ENCODE measurements at regions not wholly inside any gene's neighbourhood (a gene's known extent, or its start where the extent isn't known, plus 50 kb on each side); places are given as distances from the start of the nearest gene placed in this dataset.
"Not testable (repeated sequence)": the region's sequence is repeated elsewhere in the genome, so short reads cannot be mapped to it uniquely, and the experiment has no call there.

- Histone ChIP-seq H3K36me3 (ENCODE audit: control insufficient read depth, insufficient read depth, low read length) (no peaks in the 10 kb centered on the region), H3K27ac (ENCODE audit: low read length) (no peak overlapping the region), H3K27me3 (ENCODE audit: control insufficient read depth, insufficient read depth, low read length) (no peaks in the 10 kb centered on the region), H3K4me1 (ENCODE audit: control insufficient read depth, insufficient read depth, low read length) (no peaks in the 10 kb centered on the region), H3K4me3 (ENCODE audit: low read length) (no peak overlapping the region), H3K9me3 (ENCODE audit: control insufficient read depth, insufficient read depth, low read length) (no peaks in the 10 kb centered on the region)
- no peak for DNase-seq (ENCODE audit: low read depth, low spot score)
- no CpG with 5 or more reads among the region's 7 CpGs for WGBS (ENCODE audit: insufficient coverage, insufficient read length)
Measured at GRCh38 chr2:195138435-195138834, 518.6 kb upstream of the SLC39A10 start.

- not testable (repeated sequence) for H3K4me1 ChIP-seq (ENCODE audit: control insufficient read depth, insufficient read depth, low read length); H3K4me3 ChIP-seq (ENCODE audit: low read length); H3K27ac ChIP-seq (ENCODE audit: low read length); DNase-seq (ENCODE audit: low read depth, low spot score); H3K27me3 ChIP-seq (ENCODE audit: control insufficient read depth, insufficient read depth, low read length); H3K36me3 ChIP-seq (ENCODE audit: control insufficient read depth, insufficient read depth, low read length); H3K9me3 ChIP-seq (ENCODE audit: control insufficient read depth, insufficient read depth, low read length)
- WGBS (ENCODE audit: insufficient coverage, insufficient read length), result no CpG with 5 or more reads among the region's 3 CpGs
Measured at GRCh38 chr2:195125889-195126288, 531.1 kb upstream of the SLC39A10 start.

DNA sequence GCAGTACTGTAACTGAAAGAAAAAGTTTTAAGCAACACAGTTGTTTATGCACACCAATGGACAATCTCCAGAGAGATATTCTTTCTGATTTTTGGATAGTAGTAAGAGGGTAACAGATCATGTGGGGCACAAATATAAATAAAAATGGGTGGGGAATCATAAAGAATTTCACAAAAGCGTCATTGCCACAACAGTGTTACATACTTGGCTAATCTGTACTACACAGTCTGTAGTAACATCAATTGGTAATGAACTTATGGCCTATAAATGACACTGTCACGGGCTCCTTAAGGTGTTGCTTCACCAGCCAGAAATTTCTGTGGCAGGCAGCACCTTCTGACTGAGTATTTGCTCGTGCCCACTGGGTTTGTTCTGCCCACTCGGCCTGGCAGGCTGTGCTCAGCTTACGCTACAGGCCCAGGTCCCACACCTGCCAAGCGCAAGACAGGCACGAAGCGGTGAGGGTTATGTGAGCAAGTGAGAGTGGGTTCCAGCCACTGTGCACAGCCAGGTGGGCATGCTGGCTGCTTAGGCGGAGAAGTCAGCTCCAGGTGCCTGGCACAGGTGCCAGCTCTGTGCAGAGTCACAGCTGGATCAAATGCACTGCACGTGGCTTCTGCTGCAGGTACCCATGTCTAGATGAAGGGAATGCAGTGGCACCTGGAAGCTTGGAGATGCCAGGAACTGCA, 532.5 kb upstream of the SLC39A10 start:
- H3K27me3 ChIP-seq (ENCODE audit: control insufficient read depth, insufficient read depth, low read length), result no peaks in the 10 kb centered on the region
- no peaks in the 10 kb centered on the region; the same call in 1 of the 2 replicates for H3K4me1 ChIP-seq (ENCODE audit: control insufficient read depth, insufficient read depth, low read length)
- H3K4me3 ChIP-seq (ENCODE audit: low read length), result no peak overlapping the region
- DNase-seq (ENCODE audit: low read depth, low spot score), result no peak
- H3K36me3 ChIP-seq (ENCODE audit: control insufficient read depth, insufficient read depth, low read length), result no peaks in the 10 kb centered on the region
- WGBS (ENCODE audit: insufficient coverage, insufficient read length), result no CpG with 5 or more reads among the region's 10 CpGs
- no peaks in the 10 kb centered on the region for H3K9me3 ChIP-seq (ENCODE audit: control insufficient read depth, insufficient read depth, low read length)
- H3K27ac ChIP-seq (ENCODE audit: low read length), result no peak overlapping the region

DNA sequence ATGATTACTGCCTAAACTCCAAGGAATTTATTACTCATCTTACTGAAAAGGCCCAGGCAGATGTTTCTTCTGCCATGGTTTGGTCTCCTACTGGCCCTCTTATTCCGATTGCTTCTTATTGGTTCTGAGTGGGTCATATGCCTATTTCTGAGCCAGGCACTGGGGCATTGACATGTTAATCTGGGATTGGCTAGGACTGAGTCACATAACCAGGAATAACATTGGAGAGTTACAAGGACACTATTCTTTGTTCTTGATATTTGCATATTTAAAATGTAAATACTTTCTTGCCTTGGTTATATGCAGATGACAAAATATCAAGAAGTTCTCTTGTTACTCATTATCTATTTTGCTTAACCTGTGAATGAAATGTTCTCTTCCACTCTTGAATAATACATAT, 534.4 kb upstream of the SLC39A10 start:
- no peak for DNase-seq (ENCODE audit: low read depth, low spot score)
- no CpG with 5 or more reads among the region's 1 CpG for WGBS (ENCODE audit: insufficient coverage, insufficient read length)

DNA sequence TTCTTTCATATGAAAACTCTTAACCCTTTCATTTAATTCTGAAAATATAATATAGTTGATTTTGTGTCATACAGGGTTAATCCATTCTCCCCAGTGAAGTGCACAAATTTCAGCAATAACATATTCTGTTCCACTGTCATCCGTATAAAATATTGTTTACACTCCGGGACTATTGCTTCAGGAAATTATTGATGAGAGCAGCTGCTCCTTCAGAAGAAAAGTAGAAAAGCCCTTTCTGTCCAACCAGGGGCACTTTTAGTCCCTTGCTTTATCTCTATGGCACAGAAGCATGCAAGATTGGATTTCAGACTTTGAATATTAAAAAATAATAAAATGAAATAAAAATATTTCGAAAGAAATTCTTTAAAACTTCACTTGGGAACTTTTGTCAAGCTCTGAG, 535.7 kb upstream of the SLC39A10 start:
- no peaks in the 10 kb centered on the region for H3K9me3 ChIP-seq (ENCODE audit: control insufficient read depth, insufficient read depth, low read length)
- H3K4me3 ChIP-seq (ENCODE audit: low read length), result no peak overlapping the region
- H3K36me3 ChIP-seq (ENCODE audit: control insufficient read depth, insufficient read depth, low read length), result no peaks in the 10 kb centered on the region
- no peak overlapping the region for H3K27ac ChIP-seq (ENCODE audit: low read length)
- no CpG with 5 or more reads among the region's 3 CpGs for WGBS (ENCODE audit: insufficient coverage, insufficient read length)
- no peak for DNase-seq (ENCODE audit: low read depth, low spot score)
- H3K27me3 ChIP-seq (ENCODE audit: control insufficient read depth, insufficient read depth, low read length), result no peaks in the 10 kb centered on the region
- no peaks in the 10 kb centered on the region; the same call in 1 of the 2 replicates for H3K4me1 ChIP-seq (ENCODE audit: control insufficient read depth, insufficient read depth, low read length)

More for the DNA sequence above, 534.4 kb upstream of the SLC39A10 start:
- H3K4me1 ChIP-seq (ENCODE audit: control insufficient read depth, insufficient read depth, low read length), result no peaks in the 10 kb centered on the region; the same call in 1 of the 2 replicates
- no peak overlapping the region for H3K4me3 ChIP-seq (ENCODE audit: low read length)
- no peak overlapping the region for H3K27ac ChIP-seq (ENCODE audit: low read length)
- no peaks in the 10 kb centered on the region for H3K36me3 ChIP-seq (ENCODE audit: control insufficient read depth, insufficient read depth, low read length)
- no peaks in the 10 kb centered on the region for H3K27me3 ChIP-seq (ENCODE audit: control insufficient read depth, insufficient read depth, low read length)
- no peaks in the 10 kb centered on the region for H3K9me3 ChIP-seq (ENCODE audit: control insufficient read depth, insufficient read depth, low read length)

- no peaks in the 10 kb centered on the region; the same call in 1 of the 2 replicates for H3K9me3 ChIP-seq (ENCODE audit: control insufficient read depth, insufficient read depth, low read length)
- DNase-seq (ENCODE audit: low read depth, low spot score), result no peak
- H3K27ac ChIP-seq (ENCODE audit: low read length), result no peak overlapping the region
- no peaks in the 10 kb centered on the region for H3K4me1 ChIP-seq (ENCODE audit: control insufficient read depth, insufficient read depth, low read length)
- H3K4me3 ChIP-seq (ENCODE audit: low read length), result no peak overlapping the region
- H3K36me3 ChIP-seq (ENCODE audit: control insufficient read depth, insufficient read depth, low read length), result no peaks in the 10 kb centered on the region
- no peaks in the 10 kb centered on the region for H3K27me3 ChIP-seq (ENCODE audit: control insufficient read depth, insufficient read depth, low read length)
Measured at GRCh38 chr2:195119231-195119630, 537.8 kb upstream of the SLC39A10 start.

GRCh38 chr2:195118276-195118675, 538.8 kb upstream of the SLC39A10 start:
- Histone ChIP-seq H3K27ac (ENCODE audit: low read length) (no peak overlapping the region), H3K27me3 (ENCODE audit: control insufficient read depth, insufficient read depth, low read length) (no peaks in the 10 kb centered on the region), H3K4me3 (ENCODE audit: low read length) (no peak overlapping the region), H3K4me1 (ENCODE audit: control insufficient read depth, insufficient read depth, low read length) (no peaks in the 10 kb centered on the region), H3K36me3 (ENCODE audit: control insufficient read depth, insufficient read depth, low read length) (no peaks in the 10 kb centered on the region), H3K9me3 (ENCODE audit: control insufficient read depth, insufficient read depth, low read length) (no peaks in the 10 kb centered on the region; the same call in 1 of the 2 replicates)
- WGBS (ENCODE audit: insufficient coverage, insufficient read length), result no CpG with 5 or more reads among the region's 3 CpGs
- DNase-seq (ENCODE audit: low read depth, low spot score), result no peak

- H3K9me3 ChIP-seq (ENCODE audit: control insufficient read depth, insufficient read depth, low read length), result no peaks in the 10 kb centered on the region; the same call in 1 of the 2 replicates
- H3K36me3 ChIP-seq (ENCODE audit: control insufficient read depth, insufficient read depth, low read length), result no peaks in the 10 kb centered on the region
- DNase-seq (ENCODE audit: low read depth, low spot score), result no peak
- no peaks in the 10 kb centered on the region for H3K4me1 ChIP-seq (ENCODE audit: control insufficient read depth, insufficient read depth, low read length)
- H3K27me3 ChIP-seq (ENCODE audit: control insufficient read depth, insufficient read depth, low read length), result no peaks in the 10 kb centered on the region
- H3K27ac ChIP-seq (ENCODE audit: low read length), result no peak overlapping the region
- no peak overlapping the region for H3K4me3 ChIP-seq (ENCODE audit: low read length)
Measured at GRCh38 chr2:195117011-195117410, 540.0 kb upstream of the SLC39A10 start.

- no peaks in the 10 kb centered on the region for H3K27me3 ChIP-seq (ENCODE audit: control insufficient read depth, insufficient read depth, low read length)
- no peaks in the 10 kb centered on the region; the same call in 1 of the 2 replicates for H3K9me3 ChIP-seq (ENCODE audit: control insufficient read depth, insufficient read depth, low read length)
- no peak overlapping the region for H3K27ac ChIP-seq (ENCODE audit: low read length)
- WGBS (ENCODE audit: insufficient coverage, insufficient read length), result no CpG with 5 or more reads among the region's 2 CpGs
- no peak overlapping the region for H3K4me3 ChIP-seq (ENCODE audit: low read length)
- no peaks in the 10 kb centered on the region for H3K36me3 ChIP-seq (ENCODE audit: control insufficient read depth, insufficient read depth, low read length)
- no peak for DNase-seq (ENCODE audit: low read depth, low spot score)
- no peaks in the 10 kb centered on the region for H3K4me1 ChIP-seq (ENCODE audit: control insufficient read depth, insufficient read depth, low read length)
Measured at GRCh38 chr2:195115738-195116137, 541.3 kb upstream of the SLC39A10 start.

DNA sequence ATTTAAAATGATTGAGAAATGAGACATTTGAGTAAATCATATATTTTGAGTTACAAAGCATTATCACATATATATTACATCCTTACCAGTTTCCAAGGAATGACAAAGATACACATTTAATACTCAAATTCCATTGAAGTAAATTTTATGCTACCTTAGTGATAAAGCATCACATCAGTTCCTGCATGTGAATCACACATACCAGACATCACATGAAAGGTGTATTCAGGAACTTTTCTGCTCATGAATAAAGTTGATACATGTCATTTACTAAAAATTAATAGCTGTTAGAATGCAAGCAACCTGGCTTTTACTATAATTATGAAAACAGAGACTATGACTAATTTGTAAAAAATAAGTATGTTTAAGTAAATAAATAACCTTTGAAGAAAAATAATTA, 548.8 kb upstream of the SLC39A10 start:
- Histone ChIP-seq H3K36me3 (ENCODE audit: control insufficient read depth, insufficient read depth, low read length) (no peaks in the 10 kb centered on the region), H3K9me3 (ENCODE audit: control insufficient read depth, insufficient read depth, low read length) (no peaks in the 10 kb centered on the region), H3K27me3 (ENCODE audit: control insufficient read depth, insufficient read depth, low read length) (no peaks in the 10 kb centered on the region), H3K27ac (ENCODE audit: low read length) (no peak overlapping the region), H3K4me1 (ENCODE audit: control insufficient read depth, insufficient read depth, low read length) (no peaks in the 10 kb centered on the region), H3K4me3 (ENCODE audit: low read length) (no peak overlapping the region)
- no peak for DNase-seq (ENCODE audit: low read depth, low spot score)

DNA sequence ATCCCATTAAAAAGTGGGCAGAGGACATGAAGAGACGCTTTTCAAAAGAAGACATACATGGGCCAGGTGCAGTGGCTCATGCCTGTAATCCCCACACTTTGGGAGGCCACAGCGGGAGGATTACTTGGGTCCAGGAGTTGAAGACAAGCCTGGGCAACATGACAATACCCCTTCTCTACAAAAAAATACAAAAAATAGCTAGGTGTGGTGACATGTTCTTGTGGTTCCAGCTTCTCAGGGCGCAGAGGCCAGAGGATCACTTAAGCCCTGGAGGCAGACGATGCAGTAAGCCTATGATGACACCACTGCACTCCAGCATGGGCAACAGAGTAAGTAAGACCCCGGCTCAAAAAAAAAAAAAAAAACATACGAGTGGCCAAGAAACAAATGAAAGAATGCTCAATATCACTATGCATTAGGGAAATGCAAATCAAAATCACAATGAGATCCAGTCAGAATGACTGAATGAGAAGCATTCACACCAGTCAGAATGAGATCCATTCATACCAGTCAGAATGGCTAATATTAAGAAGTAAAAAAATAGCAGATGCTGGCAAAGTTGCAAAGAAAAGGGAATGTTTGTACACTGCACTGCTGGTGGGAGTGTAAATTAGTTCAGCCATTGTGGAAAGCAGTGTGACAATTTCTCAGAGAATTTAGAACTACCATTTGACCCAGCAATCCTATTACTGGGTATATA, 550.2 kb upstream of the SLC39A10 start:
- Histone ChIP-seq H3K9me3 (ENCODE audit: control insufficient read depth, insufficient read depth, low read length) (no peaks in the 10 kb centered on the region), H3K27ac (ENCODE audit: low read length) (no peak overlapping the region), H3K4me3 (ENCODE audit: low read length) (no peak overlapping the region), H3K27me3 (ENCODE audit: control insufficient read depth, insufficient read depth, low read length) (no peaks in the 10 kb centered on the region), H3K36me3 (ENCODE audit: control insufficient read depth, insufficient read depth, low read length) (no peaks in the 10 kb centered on the region), H3K4me1 (ENCODE audit: control insufficient read depth, insufficient read depth, low read length) (no peaks in the 10 kb centered on the region)
- WGBS (ENCODE audit: insufficient coverage, insufficient read length), result no CpG with 5 or more reads among the region's 6 CpGs
- no peak for DNase-seq (ENCODE audit: low read depth, low spot score)

Measured in iPS DF 6.9 (cell line).